ENCODE measurements at regions not wholly inside any gene's neighbourhood (a gene's known extent, or its start where the extent isn't known, plus 50 kb on each side); places are given as distances from the start of the nearest gene placed in this dataset.

GRCh38 chr4:74590476-74590875 is 145.5 kb downstream of the AREG start:
- no peak for TF ChIP-seq CTCF (optimal IDR thresholded peaks at IDR 0.05 in 1 of 3, IDR thresholded peaks at IDR 0.05 in 1 of 3, conservative IDR thresholded peaks at IDR 0.05 in 1 of 3; ENCODE audit: extremely low read depth in 1 of 3, insufficient read depth in 2 of 3, low read length in 3 of 3)
- TF ChIP-seq EZH2 (IDR thresholded peaks at IDR 0.05; ENCODE audit: low read length): no peak
